ENCODE measurements at regions not wholly inside any gene's neighbourhood (a gene's known extent, or its start where the extent isn't known, plus 50 kb on each side); places are given as distances from the start of the nearest gene placed in this dataset.

DNA sequence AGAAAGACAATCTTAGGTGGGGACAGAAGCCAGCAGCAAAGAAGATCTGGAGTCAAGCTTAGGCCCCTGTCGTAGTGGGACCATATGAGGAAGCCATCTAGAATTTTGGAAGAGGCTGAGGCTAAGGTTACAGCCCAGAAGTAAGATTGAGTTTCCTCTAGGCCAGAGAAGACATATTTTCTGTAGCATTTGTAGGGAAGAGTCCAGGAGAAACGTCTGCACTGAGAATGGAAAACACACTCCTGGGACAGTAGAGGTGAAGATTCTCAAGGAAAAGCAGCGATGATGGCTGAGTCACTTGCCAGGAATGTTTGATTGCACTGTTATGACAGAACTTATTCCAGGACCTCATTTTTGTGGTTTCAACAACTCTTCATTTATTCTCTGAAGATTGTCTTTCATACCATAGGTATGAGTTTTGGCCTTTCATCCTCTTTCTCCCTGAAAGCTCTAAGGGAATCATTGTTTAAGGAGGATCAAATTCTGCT, 107.2 kb downstream of the GTPBP8 start:
- no peak for DNase-seq

DNA sequence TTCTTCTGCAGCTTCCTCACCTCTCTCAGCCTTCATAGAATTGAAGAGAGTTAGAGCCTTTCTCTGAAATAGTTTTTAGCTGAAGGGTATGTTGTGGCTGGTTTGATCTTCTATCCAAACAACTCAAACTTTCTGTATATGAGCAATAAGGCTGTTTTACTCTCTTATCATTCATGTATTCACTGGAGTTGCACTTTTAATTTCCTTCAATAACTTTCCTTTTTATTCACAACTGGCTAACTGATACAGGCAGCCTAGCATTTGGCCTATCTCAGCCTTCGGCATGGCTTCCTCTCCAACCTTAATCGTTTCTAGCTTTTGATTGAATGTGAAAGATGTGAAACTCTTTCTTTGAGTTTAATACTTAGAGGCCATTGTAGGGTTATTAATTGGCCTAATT, 109.3 kb downstream of the GTPBP8 start:
- DNase-seq, result no peak

DNA sequence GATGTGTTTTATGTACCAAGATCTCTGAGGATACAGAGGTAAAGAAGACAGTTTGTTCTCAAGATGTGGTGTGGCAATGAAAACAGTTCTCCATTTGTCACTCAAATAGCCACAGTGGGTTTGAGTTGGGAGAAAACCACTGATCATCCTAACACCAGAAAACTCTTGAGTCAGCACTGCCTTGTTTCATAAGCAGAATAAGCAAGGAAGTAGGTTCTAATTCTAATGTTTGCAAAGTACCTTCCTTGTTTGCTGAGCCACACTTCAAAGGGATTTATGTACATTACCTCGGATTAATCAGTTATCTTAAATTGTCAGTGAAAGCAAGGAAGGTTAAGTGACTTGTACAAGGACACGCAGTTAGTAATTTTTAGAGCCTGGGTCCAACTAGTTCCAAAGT, 107.8 kb upstream of the BOC start:
- no peak for DNase-seq

DNA sequence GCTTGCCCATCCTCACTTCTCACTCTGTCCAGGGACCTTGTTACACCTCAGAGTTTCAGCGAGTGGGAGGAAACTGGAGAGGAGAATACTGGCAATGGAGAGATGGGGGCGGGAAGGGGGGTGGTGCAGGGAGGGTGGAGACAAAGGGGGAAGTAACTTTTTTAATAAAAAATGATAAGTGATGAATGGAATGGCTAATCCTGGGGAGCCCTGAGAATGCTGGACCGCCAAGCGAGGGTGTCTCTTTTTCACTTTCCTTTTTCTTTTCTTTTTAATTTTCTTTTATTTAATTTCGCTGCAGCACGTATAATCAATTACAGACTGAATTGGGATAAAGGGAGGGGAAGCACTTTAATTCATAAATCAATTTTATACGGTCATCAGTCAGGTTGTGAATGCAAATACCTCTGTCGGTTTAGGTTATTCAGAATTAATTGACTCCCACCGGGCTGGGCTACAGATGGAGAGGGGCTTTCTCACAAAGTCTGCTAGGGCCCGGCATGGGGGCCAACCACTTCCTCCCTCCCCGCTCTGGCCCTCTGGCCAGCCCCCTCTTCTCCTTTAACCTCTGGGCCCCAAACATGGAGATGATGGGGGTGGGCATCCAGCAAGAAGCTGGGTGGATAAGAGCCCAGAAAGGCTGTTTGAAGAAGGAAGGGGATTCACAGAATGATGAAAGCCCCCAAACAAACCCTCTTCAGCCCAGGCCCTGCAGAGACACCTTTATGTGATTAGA, 106.8 kb upstream of the BOC start:
- DNase-seq, result no peak

DNA sequence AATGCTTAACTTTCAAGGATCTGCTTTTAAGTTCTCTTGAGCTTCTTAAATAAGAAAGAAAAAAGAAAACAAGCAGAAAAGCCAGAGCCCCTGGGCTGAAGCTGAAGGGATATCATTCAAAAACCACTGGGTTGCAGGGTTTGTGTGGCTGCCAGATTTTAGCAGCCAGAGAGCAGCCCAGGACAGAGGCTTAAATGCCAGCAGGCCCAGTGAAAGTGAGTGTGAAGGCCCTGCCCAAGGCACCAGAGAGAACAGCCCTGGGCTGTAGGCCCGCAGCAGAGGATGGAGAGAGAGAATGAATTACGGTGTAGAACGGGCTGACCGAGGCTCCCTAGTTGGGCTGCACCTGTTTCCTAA, 106.3 kb upstream of the BOC start:
- no peak for DNase-seq

DNA sequence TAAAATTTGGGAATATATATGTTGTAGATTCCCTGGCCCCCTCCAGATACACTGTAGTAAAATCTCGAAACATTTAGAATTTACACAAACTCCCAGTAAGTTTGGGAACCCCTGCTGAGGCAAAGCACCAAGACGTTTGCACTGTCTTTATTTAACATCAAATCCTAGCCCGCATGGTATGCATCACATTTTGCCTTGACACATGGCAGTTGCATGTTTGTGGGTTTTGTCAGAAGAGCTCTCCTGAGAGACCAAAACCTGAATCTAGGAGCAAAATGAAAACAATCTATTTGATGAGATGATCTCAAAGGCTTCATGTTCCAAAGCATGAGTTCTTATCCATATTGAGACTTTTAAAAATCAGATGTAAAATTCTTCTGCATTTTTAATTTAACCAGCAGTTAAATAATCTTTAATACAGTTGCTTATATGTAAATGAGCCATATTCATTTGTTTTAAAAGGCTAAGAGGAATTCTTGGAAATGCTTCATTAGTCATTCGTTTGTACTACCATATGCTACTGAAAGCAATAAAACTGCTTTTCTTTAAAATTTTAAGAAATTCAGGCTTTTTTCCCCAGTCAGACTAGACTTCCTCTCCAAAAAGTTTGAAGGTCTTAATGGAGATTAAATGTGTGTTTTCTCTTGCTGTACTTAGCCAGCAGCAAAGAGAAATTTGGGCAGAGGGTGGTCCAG, 105.2 kb upstream of the BOC start:
- DNase-seq, result no peak

DNA sequence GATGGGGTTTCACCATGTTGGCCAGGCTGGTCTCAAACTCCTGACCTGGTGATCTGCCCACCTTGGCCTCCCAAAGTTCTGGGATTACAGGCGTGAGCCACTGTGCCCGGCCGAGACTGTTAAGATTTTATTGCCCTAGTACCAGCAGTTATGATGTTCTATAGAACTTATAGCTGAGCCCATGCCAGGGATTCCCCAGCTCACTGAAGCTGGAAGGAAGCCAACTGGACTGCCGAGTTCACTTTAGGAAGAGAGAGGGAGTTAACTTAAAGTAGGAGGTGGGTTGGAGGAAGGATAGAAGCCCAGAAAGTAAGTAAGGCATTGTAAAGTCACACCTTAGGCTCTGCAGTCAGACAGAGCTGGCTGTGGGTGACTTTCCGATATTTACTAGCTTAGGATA, 101.1 kb upstream of the BOC start:
- no peak for DNase-seq

DNA sequence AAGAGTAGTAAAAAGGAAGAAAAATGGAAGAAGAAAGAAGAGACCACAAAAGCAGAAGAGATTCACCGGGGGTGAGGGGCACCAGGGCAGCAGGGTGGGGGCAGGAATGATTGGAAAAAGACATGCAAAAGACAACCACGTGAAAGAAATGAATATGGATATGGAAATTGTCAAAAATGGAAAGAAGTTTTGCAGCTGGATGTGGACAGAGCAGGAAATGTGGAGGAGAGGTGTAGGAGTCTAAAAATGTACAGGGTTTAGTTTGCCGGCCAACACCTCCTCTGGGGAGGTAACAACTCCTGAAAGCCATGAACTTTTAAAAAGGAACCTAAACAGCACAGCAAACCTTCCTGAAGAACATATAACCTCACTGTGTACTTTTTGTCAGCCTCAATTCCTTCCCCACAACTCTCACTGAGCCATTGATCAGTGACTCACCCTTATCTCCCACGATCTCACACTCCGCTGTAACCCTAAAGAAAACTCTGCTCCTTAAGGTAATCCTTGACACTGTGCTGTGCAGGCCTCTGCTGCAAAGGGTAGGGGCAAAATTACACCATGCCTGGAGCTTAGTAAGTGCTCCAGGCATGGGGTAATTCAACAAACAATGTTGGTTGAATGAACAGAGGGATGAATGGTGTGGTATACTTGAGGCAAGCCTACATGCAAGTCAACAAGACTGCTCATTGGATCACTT, 100.2 kb upstream of the BOC start:
- no peak for DNase-seq

DNA sequence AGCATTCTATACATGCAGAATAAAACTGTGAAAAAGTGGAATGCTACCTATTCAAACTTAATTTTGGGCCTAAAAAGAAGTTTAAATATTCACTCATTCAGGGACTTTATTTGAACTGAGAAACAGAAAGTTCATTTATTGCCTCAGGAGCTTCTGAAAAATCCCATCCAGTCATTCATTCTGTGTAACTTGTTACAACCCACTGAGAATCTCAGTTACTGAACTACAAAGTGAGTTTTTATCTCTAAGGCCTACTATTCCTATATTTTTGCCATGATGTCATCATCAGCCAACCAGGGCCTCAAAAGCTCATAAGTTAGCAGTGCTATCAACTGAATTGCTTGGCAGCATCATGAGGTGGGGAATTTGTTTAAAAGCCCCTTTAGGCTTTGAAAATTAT, 98.0 kb upstream of the BOC start:
- no peak for DNase-seq

DNA sequence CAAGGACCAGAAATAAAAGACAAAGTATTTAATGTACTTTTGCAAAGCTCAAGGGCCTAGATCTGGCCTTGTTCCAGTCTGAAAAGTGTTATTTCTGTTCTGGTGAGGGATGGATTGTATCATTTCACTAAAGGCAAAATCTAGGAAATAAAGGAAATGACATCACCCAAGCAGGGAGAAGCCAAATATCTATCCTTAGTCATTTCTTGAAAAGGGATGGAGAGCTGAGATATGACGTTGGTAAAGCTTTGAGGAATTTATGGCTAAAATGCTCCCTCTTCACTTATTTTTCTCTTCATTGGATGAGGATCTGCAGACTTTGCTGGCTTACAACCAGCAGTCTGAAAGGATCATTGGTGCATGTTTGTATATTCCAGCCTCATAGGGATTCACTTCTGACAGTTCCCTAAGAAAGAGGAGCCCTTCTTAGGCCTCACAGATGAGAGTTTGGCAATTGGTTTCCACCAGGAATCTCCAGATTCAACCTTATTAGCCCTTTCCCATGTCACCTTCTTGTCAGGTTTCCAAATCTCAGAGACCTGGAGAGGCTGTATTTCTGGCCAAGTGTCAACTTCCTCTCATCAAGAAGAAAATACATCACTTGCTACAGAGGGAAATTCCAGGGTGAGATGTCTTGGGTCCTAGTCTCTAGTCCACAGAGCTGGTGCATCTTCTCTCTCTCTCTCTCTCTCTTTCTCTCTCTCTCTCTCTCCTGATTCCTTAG, 93.7 kb upstream of the BOC start:
- DNase-seq, result no peak

DNA sequence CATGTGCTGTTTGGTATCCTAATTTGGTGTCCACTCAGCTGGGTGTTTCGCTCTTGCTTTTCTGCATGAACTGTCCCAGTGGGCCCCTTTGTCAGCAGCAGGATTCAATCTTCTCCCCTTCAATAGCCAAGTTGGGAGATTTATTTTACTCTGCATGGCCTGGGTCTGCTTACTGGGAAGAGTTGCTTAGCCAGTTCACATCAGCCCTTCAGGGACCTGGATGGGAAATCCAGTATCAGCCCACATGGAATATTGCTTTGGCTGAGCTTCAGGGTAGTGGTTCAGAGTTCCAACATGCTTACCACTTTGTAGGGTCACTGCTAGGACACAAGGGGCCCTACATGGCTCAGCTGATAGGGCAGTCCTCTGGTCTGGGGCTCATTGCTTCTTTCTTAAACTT, 93.0 kb upstream of the BOC start:
- DNase-seq, result no peak

DNA sequence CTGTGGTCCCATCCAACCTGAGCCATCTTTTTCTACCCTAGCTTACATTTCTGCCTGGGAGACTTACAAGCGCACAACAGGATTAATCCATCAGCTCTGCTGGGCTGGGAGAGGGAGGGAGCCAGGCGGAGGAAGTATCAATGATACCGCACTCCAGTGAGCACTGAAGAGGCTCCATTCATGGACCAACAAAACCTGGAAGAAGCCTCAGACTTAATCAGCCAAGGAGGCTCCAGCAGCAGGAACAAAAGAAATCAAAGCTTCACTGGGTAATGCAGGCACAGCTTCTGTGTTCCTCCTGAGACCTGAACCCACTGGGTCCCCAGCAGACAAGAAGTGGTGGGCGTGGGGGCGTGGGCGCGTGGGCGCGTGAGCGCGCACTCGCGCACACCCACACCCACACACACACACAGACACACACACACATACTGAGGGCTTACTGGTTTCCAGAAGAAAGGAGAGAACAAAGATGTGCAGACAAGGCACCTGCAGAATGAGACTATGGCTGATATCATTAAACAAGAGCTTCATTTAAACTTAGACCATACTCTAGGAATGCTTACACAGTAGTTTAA, 87.0 kb upstream of the BOC start:
- peak; percentile 40 for DNase-seq

DNA sequence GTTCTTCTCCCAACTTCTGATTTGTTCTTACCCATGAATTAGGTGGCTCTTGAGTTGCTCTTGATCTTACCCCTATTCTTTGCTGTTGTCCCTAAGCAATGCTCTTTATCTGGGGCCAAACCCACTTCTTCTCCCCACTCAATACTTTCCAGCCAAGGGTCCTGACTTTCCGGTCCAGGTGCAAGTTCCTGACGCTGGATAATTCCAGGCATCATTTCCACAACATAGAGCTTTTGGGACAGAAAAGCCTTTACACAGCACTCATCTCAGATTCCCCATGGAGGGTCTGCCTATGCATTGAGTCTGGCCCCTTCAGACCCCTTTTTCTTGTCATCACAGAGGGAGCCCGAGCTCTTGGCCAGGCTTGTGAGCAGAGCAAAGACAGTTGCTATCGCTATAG, 85.4 kb upstream of the BOC start:
- DNase-seq, result no peak

DNA sequence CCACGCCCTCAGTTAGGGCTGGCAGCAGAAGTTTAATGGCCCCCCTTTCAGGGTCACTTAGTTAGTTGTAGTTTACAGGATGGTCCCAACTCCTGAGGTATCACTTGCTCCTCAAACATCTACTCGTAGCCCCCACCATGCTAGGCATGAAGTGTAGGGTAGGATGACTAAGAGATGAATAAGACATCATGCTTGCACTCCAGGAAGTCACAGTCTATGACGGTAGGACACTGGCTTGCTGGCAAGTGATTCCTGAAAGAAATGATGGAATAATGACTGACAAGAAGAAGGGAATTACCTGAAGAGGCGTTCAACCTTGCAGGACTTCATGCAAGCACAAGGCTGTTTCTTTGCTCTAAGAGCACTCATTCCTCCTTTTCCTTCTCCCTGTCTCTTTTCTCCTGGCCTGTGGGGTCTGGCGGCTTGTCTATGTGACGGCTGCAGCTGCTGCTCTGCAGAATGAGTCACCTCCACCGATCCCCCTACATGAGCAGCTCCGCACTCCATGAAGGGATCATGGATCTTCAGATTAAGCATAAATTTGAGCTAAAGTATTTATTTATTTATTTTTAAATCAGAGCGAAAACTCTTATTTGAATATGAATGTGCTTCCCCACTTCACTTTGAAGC, 82.9 kb upstream of the BOC start:
- DNase-seq, result no peak

DNA sequence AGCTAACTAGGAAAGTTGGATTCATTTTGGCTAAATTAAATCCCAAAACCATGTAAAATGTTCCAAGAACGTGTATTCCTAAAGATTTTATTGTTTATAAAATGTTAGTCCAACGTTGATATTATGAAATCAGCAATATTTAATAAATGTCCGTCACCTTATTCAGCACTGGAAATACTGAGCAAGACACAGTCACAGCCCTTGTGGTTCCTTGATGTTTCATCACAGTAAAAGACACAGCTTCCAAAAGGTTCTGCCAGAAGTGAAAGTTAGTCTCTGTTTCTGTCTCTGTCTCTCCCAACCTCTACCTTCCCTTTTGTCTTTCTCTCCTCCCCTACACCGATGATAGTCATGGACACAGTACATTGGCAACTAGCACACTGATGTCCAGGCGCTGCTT, 82.2 kb upstream of the BOC start:
- no peak for DNase-seq

DNA sequence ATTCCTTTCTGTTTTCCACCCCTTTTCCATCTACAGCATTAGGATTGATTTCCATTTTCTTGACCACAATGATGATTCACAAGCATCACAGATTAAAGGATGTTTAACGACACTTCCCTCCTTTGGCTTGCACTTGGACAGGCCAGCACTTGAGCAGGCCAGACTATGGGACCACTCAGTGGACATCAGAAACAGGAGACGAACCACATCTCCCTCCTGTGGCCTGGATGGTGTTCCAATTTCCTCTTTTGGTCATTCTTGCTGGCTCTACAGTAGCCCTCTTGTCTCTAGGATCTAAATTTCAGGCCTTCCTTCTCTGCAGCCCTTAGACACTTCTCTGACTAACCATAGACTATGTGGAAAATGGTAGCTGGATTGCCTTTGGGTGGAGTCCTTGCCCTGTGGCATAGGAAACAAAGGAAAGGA, 78.8 kb upstream of the BOC start:
- no peak for DNase-seq

DNA sequence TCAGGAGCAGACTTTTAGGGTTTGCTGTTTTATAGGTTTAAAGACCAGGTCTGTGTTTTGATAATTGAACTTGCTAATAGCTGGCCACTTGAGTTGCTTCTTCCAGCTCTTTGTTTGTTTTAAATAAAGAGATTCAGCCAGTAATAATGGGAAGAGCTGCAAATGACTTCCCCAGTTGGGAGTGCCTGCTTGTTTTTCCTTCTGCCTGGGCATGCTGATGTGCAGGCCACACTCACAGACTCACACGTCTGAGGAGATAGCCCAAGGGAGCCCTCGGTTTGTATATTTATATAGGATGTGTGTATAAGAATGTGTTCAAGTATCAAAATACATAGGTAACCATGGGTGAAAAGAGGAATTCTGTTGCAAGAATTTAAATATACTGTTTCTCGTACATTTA, 78.2 kb upstream of the BOC start:
- no peak for DNase-seq

DNA sequence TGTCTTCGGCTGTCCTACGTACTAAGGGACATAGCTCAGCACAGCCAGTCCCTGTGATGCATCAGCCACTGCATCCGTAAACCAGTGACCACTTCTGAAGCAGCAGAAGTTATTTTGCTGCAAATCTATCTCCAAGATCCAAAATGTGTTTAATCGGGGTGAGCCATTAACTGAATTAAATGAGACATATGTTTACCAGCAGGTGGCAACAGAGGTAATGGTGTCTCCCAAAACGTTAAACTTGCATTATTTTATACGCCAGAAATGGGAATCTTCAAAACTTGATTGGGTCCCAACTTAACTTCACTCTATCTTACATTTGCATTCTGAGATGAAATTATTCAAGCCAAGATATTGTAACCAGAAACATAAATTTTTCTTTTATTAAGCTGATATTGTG, 75.3 kb upstream of the BOC start:
- peak; percentile 8 for DNase-seq

DNA sequence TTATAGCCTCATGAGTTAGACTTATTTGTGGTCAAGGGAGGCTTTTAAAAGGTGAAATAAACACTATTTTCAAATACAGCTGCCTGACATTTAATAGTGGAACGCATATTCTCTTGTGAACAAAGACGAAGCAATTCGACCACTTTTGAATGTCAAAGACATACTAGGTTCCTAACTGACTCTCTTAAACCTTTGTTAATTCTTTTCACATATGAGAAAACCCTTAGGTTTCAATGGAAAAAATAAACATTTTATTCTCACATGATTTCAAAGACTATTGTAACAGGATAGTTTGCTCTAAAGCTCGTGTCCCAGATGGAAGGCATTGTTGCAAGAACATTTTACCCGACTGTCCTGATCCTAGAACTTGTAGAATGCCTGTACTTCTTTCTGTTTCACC, 74.8 kb upstream of the BOC start:
- DNase-seq, result no peak

DNA sequence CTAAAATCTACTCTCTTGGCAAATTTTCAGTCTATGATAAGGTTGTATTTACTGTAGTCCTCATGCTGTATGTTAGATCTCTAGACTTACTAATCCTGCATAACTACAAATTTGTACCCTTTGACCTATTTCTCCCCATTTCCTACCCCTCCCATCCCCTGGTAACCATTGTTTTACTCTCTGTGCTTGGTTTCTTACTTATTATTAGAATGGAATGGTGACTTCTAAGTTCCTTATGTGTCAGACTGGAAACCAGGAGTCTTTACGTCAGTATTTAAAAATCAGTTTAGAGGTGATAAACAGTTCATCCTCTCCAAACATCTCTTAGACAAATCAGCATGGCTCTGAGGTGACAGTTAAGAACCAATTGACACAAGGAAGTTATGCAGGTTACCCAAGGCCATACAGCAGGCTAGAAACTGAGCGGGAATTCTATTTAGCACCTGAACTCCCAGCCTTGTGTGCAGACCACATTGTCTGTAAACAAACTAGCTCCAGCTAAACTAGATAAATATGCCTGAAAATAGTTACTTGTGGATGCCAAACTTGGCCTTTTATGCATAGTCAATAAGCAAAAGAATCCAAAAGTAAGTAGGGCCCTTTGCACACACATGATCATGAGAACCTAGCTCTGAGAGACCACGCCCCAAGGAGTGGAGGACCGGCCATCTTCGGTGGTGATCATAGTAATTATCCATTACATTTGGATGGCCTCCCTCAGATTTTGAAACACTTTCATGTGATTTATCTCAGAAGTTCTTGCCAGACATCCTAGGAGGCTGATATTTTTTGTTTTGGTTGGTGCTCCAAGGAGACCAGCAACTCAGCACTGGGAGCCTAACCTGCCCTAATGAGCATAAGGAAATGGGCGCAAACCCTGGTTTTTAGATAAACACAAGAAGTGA, 72.3 kb upstream of the BOC start:
- no peak for DNase-seq

DNA sequence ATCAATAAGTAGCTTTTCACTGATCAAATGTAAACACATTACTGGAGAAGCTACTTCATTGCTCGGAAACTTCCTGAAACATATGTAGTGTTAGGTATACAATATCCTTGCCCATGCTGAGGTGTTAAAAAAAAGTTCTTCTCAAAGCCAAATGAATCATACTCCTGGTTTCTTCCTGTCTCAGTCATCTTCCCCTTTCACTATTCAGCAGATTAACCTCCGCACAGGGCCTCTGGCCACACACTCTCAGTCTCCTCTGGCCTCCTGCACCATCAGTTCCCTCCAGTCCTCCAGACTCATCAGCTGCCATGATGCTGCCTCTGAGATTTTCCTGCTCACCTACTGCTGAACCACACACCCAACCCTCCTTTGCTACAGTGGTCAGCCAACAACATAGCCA, 70.5 kb upstream of the BOC start:
- DNase-seq, result no peak

DNA sequence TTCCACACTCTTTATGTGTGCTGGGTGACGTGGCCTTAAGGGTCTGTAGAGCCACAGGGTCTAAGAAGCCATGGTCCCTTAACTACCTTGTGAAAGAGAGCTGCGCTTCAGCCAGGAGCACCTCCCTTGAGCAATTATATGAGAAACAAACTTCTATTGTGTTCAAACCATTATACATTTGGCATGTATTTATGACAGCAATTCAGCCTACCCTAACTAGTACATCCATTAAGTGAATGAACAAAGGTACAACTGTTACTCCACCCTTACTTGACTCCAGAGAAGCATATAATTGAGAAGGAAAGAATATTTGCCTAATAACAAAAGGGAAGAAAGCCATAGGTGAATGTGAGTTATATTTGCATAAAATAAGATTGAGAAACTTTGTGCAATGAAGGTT, 69.8 kb upstream of the BOC start:
- DNase-seq, result no peak

Data from NCI-H524 treated with DMSO at 0.1 percent for 48 hours (cell line).